HG03097 (cell line): ENCODE measurements at regions not wholly inside any gene's neighbourhood (a gene's known extent, or its start where the extent isn't known, plus 50 kb on each side); places are given as distances from the start of the nearest gene placed in this dataset.
"Not testable (repeated sequence)": the region's sequence is repeated elsewhere in the genome, so short reads cannot be mapped to it uniquely, and the experiment has no call there.

ENCODE experiments used
- ATAC-seq: cut with Tn5 transposase; IDR thresholded peaks from one replicate; pipeline ENCODE4 v1.9.1; 2021; ENCODE audit not compliant: unreplicated experiment, low FRiP score

DNA sequence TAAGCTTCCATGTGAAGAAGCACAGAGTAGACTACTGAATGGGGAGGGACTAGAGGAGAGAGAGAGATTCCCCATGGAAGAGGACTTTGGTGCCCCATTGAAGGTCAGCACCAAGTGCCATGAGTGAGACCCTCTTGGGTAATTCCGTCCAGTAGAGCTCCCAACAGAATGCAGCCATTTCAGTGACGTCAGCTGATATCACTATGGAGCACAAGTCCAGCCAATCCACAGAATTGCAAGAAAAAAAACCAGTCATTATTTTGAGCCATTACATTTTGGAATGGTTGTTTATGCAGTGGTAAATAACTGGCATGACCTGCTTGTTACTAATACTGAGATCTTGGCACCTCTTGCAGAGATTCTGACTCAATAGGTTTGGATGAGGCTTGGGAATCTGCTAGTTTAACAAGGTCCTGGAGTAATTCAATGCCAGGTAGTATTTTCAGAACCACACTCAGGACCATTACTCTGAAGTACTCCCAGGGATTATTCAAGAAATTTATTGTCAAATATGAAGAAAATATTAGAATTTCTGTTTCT, 52.6 kb upstream of the SP8 start:
- no peak for ATAC-seq

GRCh38 chr7:20839987-20840386, 53.3 kb upstream of the SP8 start:
- no peak for ATAC-seq

DNA sequence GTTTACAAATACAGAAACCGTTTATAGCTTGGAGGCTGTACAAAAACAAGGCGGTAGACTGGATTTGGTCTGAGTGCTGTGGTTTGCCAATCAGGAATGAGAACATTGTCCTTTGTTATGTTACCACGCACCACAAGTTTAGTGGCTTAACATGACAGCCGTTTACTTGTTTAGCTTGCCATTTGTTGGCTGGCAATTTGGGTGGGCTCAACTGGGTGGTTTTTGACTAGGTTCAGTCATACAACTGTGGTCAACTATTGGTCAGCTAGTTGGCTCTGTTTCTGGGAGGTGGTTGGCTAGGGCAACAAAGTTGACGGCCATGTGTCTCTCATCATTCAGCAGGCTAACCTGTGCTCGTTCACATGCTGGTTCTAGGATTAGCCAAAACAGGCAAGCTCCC, 60.1 kb upstream of the SP8 start:
- ATAC-seq, result no peak

DNA sequence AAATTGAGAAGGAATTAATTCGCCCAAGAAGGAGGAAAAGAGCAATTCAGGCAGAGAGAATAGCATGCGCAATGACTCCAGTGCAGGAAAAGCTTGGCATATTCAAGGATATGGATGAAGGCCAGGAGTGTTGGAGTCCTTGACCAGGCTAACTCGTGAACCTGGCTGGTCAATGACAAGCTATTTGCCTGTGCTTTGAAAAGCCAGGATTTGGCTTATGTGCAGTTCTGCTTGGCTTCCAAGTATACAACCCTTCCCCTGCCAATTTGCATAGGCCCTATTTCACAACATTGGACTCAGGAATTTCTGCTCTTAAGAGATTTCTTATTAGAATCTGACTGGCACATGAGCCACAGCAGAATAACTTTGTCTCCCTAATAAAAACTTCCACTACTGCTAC, 72.3 kb upstream of the SP8 start:
- ATAC-seq, result no peak

DNA sequence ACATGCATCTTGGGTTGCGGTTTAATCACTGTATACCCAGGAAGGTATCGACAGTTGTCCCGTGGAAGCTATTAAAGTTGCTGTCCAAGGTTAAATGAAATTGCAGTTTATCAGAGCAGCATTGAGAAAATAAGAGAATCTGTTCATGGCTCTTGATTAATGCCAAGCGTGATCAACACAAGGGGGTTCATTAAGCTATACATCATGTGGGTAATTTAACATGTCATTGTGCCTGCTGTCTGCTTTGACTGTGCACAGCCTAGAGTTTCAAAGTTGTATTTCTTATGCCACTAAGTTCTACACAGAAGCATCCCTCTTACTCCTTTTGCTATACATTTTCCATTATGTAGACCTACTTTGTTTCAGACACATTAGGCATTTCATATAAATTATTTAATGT, 74.8 kb upstream of the SP8 start:
- no peak for ATAC-seq

DNA sequence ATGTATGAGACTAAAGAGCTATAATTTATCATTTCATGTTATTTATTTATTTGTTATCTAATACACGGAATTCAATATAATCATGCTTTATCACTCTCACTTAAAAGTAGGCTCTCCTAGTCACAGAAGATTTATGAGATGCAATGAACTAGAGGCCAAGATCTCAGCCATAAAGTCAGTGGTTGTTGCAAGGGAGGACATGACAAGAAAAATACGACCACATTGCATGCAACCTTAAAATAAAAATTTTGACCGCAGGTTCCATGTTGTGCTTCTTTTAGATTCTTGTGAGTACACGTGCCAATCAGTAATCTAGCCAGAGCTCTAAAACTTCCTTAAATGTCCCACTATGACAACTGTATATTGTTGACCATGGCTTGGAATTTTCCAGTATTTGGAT, 75.9 kb upstream of the SP8 start:
- ATAC-seq, result no peak

DNA sequence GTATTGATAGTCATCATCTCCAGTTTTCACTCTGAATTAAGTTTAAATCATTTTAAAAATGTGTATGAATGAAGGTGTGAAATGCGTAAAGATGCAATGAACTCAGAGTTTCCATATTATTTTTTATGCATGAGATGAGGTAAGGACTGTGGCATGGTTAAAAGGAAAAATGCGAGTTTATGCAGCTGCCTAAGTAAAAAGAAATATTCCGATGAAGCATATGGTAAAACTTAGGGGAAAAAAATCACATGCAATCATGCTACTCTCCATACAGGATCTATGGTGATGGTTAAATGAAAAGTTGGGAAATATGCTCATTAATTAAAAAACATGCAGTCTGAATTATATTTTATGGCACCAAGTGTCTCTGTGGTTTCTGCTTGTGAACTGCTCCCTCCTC, 77.5 kb upstream of the SP8 start:
- ATAC-seq, result no peak

- ATAC-seq, result no peak
These were observed 79.0 kb upstream of the SP8 start for GRCh38 chr7:20865684-20866083.

GRCh38 chr7:20870977-20871376, 84.3 kb upstream of the SP8 start:
- no peak for ATAC-seq

- no peak for ATAC-seq
These were observed 106.1 kb upstream of the SP8 start for GRCh38 chr7:20892776-20893175.

DNA sequence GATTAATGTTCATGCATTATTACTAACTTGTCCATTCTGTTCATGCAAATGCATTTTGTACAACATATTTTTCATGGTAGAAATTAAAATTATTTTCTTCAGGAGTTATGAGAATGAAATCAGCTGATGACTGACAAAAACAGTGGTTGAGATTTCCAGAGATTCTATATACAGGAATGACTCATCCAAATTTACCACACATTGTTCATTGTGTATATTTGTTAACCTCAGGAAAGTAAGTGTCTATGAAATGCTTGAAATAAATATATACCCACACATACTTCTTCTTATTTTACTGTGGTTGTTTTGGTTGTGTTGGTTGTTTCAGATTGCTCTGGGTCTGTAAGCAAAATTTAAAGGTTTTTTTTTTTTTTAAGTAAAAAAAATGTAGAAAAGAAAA, 108.1 kb upstream of the SP8 start:
- no peak for ATAC-seq

DNA sequence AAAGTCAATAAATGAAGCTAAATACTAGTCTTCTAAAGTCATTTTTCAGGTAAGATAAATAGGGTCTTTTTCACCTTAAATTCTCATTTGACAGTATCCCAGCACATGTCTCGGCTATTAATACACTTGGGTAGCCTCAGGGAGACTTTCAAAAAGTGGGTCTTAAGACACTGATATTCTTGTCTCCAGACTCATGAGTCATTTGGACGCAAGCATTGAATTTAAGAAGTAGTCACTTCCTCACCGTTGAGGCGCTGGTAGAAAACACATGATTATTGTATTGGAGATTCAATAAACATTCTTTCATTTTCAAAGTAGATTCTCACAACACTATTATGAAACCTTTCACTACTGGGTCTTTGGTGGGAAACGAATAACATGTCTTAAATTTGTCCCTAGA, 108.9 kb upstream of the SP8 start:
- ATAC-seq, result no peak

GRCh38 chr7:20896996-20897395, 110.3 kb upstream of the SP8 start:
- ATAC-seq, result no peak

DNA sequence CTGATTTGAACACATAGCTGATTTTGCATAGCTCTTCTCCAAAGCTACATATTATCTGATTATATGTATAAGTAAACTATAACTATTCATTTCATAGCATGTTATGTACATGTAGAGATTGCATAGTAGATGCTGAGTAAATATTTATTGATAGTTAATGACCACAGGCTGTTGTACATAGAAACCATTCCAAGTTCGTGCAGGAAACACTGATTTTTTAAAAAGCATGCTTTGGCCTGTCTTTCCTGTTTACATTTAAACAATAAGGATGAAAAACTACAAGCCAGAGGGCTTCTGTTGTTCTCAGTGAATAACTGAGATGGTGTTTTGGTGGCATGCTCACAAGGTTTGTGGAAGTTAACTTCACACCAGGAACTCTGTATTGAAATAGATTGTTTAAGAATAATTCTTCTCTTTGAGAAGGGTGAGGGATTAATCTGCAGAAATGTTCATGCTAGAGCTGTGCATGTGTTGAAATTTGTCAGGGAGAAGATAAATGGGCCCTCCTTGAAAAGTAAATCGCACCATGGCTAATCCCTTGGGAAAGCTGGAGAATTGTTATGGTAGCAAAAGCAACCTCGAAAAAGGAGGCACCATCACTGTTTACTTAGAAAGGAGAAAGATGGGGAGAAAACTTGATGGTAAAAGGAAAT, 120.2 kb upstream of the SP8 start:
- ATAC-seq, result no peak

DNA sequence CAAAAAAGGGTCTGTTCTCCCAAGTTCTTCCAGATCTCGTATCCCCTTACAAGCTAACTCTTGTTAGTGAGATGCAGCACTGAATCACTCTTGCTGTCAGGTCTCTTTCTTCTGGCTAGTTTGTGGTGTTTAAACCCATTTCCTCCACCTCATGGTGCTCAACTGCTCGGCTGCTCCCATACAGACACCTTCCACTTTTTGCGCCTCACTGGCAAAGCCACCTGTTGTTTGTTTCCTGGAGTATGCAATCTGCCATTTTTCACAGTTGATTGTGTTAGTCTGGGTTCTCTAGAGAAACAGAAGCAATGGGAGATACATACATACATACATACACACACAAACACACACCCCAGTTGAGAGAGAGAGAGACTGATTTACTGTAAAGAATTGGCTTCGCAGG, 124.4 kb upstream of the SP8 start:
- no peak for ATAC-seq

DNA sequence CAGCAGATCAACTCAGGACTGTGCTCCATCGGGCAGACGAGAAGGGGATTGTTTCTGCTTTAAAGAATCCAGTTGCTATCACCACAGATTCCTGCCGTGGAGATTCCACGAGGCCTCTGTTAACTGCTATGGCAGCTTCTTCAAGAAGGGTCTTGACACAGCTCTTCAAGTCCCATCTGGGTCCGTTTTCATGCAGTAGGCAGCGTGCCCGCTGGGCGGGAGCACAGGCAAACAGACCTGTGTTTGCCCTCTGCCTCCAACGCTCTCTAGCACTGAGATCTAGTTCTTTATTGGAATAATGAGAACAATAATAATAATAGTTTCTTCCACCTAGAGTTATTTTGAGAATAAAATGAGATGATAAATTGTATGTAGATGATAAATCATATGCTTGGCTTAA, 127.2 kb upstream of the SP8 start:
- no peak for ATAC-seq

- ATAC-seq, result no peak
These were observed 129.6 kb upstream of the SP8 start for GRCh38 chr7:20916311-20916710.

GRCh38 chr7:20917603-20918002, 130.9 kb upstream of the SP8 start:
- no peak for ATAC-seq

- no peak for ATAC-seq
These were observed 131.5 kb upstream of the SP8 start for GRCh38 chr7:20918156-20918555.

- not testable (repeated sequence) for ATAC-seq
These were observed 140.5 kb upstream of the SP8 start for GRCh38 chr7:20927178-20927577.

GRCh38 chr7:20927976-20928375, 141.3 kb upstream of the SP8 start:
- no peak for ATAC-seq

DNA sequence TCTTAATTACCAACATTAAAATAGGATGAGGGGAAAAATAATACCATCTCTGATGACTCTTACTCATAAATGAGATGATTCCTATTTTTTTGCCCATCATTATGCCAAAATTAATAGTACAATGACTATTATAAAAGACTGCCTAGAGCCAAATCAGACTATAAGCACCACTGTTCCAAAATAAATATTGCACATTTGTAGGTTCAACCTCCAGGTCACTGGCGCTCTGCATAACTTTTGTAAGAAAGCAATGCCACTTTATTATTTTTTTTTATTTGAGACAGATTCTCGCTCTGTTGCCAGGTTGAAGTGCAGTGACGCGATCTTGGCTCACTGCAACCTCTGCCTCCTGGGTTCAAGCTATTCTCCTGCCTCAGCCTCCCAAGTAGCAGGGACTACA, 142.5 kb upstream of the SP8 start:
- no peak for ATAC-seq

GRCh38 chr7:20931739-20932138, 145.1 kb upstream of the SP8 start:
- no peak for ATAC-seq
